Trophoblast cell (in vitro differentiated cells and primary cell): ENCODE measurements at regions not wholly inside any gene's neighbourhood (a gene's known extent, or its start where the extent isn't known, plus 50 kb on each side); places are given as distances from the start of the nearest gene placed in this dataset.

Source experiments
- DNase-seq, 2 donors: peaks; one replicate each; pipeline ENCODE4 v3.0.0-alpha.2; 2016
- H2AFZ ChIP-seq: 2 replicates; pipeline ENCODE4 v1.6.1; 2013; ENCODE audit warnings: low read length, moderate library complexity, mild to moderate bottlenecking; ENCODE audit not compliant: insufficient read depth, poor library complexity
- H2AK5ac ChIP-seq: 2 replicates; pipeline ENCODE4 v1.6.1; 2013; ENCODE audit warnings: mild to moderate bottlenecking, low read length
- H2BK120ac ChIP-seq: 2 replicates; pipeline ENCODE4 v1.6.1; 2013; ENCODE audit warnings: low read length, mild to moderate bottlenecking, moderate library complexity; ENCODE audit not compliant: insufficient read depth, poor library complexity
- H2BK12ac ChIP-seq: 2 replicates; pipeline ENCODE4 v1.6.1; 2013; ENCODE audit warnings: mild to moderate bottlenecking, low read length, moderate library complexity
- H2BK5ac ChIP-seq: 2 replicates; pipeline ENCODE4 v1.6.1; 2013; ENCODE audit warnings: low read length, low read depth, moderate library complexity, mild to moderate bottlenecking; ENCODE audit not compliant: poor library complexity
- H3K14ac ChIP-seq: 2 replicates; pipeline ENCODE4 v1.6.1; 2013; ENCODE audit warnings: mild to moderate bottlenecking, low read length
- H3K18ac ChIP-seq: 2 replicates; pipeline ENCODE4 v1.6.1; 2013; ENCODE audit warnings: mild to moderate bottlenecking, low read length
- H3K23ac ChIP-seq: 2 replicates; pipeline ENCODE4 v1.6.1; 2013; ENCODE audit warnings: low read length
- H3K27ac ChIP-seq: 2 replicates; pipeline ENCODE4 v1.5.1; 2013; ENCODE audit warnings: low read depth, mild to moderate bottlenecking, inconsistent platforms, low read length, moderate library complexity
- H3K27me3 ChIP-seq: 2 replicates; pipeline ENCODE4 v1.6.1; 2013; ENCODE audit warnings: inconsistent platforms, mild to moderate bottlenecking, low read length, moderate library complexity; ENCODE audit not compliant: insufficient read depth
- H3K36me3 ChIP-seq, 2 experiments: 1 replicate in 1 of 2; 2 replicates in 1 of 2; pipeline ENCODE4 v1.6.1; 2013; ENCODE audit warnings: low read length in 2 of 2, mild to moderate bottlenecking in 2 of 2, moderate library complexity in 1 of 2; ENCODE audit not compliant: insufficient read depth in 2 of 2, control insufficient read depth in 1 of 2
- H3K4ac ChIP-seq: 2 replicates; pipeline ENCODE4 v1.6.1; 2013; ENCODE audit warnings: low read depth, mild to moderate bottlenecking, low read length, moderate library complexity
- H3K4me1 ChIP-seq, 2 experiments: 1 replicate in 1 of 2; 2 replicates in 1 of 2; pipeline ENCODE4 v1.6.1; 2013; ENCODE audit warnings: low read length in 2 of 2, mild to moderate bottlenecking in 2 of 2, moderate library complexity in 1 of 2; ENCODE audit not compliant: insufficient read depth in 2 of 2, control insufficient read depth in 1 of 2
- H3K4me2 ChIP-seq: 2 replicates; pipeline ENCODE4 v1.6.1; 2013; ENCODE audit warnings: inconsistent platforms, mild to moderate bottlenecking, low read length, moderate library complexity
- H3K4me3 ChIP-seq: 2 replicates; pipeline ENCODE4 v1.5.1; 2013; ENCODE audit warnings: mild to moderate bottlenecking, low read depth, low read length, inconsistent platforms
- H3K79me1 ChIP-seq: one replicate; pipeline ENCODE4 v1.6.1; 2013; ENCODE audit warnings: low read length
- H3K79me2 ChIP-seq: 2 replicates; pipeline ENCODE4 v1.6.1; 2013; ENCODE audit warnings: low read length, mild to moderate bottlenecking; ENCODE audit not compliant: control insufficient read depth, insufficient read depth, poor library complexity
- H3K9ac ChIP-seq: 2 replicates; pipeline ENCODE4 v1.6.1; 2013; ENCODE audit warnings: mild to moderate bottlenecking, low read length
- H3K9me3 ChIP-seq: 2 replicates; pipeline ENCODE4 v1.6.1; 2013; ENCODE audit warnings: low read depth, mild to moderate bottlenecking, control low read depth, inconsistent platforms, low read length; ENCODE audit not compliant: insufficient read depth
- H4K12ac ChIP-seq: 2 replicates; pipeline ENCODE4 v1.6.1; 2013; ENCODE audit warnings: low read depth, mild to moderate bottlenecking, low read length, moderate library complexity
- H4K8ac ChIP-seq: 2 replicates; pipeline ENCODE4 v1.6.1; 2013; ENCODE audit warnings: low read depth, mild to moderate bottlenecking, low read length, moderate library complexity
- H4K91ac ChIP-seq: one replicate; pipeline ENCODE4 v1.6.1; 2013; ENCODE audit warnings: low read depth, mild to moderate bottlenecking, low read length, moderate library complexity
- WGBS: extraction: QIAGEN DNeasy Blood & Tissue Kit; methylation state at CpG from one replicate; pipeline ENCODE4 v1.1.7; 2013; ENCODE audit warnings: missing lambda C conversion rate; ENCODE audit not compliant: insufficient read length, insufficient coverage; ENCODE audit errors: extremely low coverage; 5-methylcytosine and 5-hydroxymethylcytosine counted together

DNA sequence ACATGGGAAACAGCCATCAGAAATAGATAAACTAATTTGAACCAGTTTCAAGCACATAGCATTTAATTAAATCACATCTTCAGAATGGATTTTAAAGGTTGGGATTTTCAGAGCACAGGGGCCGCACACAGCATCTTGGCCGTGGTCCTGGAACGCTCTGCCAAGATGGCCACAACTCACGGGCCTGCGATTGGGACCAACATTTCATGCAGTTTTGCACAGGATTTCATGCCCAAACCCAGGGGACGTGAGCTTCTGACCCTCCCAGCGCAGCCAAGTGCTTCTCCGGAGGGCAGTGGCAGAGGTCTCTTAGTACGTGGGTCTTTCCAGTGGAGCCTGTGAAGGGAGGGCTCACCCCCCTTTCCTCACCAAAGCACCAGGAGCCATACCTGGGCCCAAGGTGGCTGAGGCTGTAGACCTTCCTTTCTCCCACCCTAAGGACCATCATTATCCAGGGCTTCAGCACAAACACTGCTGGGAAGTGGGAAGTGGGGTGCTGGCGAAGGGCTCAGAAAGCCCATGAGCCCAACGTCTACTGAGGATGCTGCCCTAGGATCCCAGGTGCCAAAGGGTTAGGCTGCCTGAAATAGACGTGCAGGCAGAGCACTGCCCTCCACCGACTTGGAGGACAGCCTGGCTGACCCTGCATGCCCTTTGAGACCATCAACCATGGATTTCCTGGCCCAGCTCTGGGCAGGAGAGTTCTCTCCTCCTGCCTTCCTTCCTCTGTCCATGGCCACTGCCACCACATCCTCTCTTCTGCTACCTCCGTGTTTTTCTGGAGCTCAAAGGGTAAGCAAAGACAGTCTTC lies 611.2 kb upstream of the MGMT start:
- Histone ChIP-seq H2BK120ac (no peak overlapping the region), H3K79me1 (no peaks in the 10 kb centered on the region), H3K4me1 (no peaks in the 10 kb centered on the region), H3K79me2 (no peaks in the 10 kb centered on the region), H2BK5ac (no peak overlapping the region), H2AFZ (no peak overlapping the region), H3K4me3 (no peak overlapping the region), H3K23ac (no peak overlapping the region), H3K36me3 (no peaks in the 10 kb centered on the region), H3K9me3 (no peaks in the 10 kb centered on the region), H3K27me3 (no peaks in the 10 kb centered on the region), H4K12ac (no peak overlapping the region), H3K27ac (no peak overlapping the region), H4K91ac (no peak overlapping the region), H4K8ac (no peak overlapping the region), H3K4ac (no peak overlapping the region), H3K18ac (no peak overlapping the region), H2AK5ac (no peak overlapping the region), H3K4me2 (no peak overlapping the region), H2BK12ac (no peak overlapping the region), H3K9ac (no peak overlapping the region), H3K14ac (no peak overlapping the region)
- no peak for DNase-seq
- WGBS, result no CpG with 5 or more reads among the region's 14 CpGs

DNA sequence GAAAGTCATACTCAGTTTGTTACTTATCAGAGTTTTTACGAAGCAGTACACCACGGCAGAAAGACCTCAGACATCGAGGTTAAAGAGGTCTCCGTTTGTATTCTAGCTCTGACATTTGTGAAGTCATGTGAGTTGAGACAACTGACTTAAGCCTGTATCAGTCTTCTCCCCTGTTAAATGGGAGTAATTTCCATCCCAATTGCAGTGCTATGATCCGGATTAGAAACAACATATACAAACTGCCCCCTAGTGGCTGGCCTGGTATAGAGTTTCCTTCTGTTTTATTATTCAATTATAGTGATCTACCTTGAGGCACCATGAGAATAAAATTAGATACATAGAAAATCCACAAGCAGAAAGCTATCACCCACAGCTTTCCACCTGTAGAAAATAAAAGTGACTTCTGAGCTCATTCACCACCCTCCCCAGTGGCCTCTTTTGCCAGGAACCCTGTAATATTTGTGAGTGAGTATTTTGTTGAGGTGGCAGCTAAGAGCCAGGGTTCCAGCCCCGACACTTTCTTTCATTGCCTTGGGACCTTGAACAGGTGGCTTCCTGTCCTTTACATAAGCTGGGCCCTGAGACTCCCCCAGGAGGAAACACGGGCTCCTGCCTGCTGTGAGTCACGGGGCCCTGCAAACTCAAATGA lies 607.2 kb upstream of the MGMT start:
- Histone ChIP-seq H3K27ac (no peak overlapping the region), H2BK5ac (no peak overlapping the region)
- no CpG with 5 or more reads among the region's 8 CpGs for WGBS

DNA sequence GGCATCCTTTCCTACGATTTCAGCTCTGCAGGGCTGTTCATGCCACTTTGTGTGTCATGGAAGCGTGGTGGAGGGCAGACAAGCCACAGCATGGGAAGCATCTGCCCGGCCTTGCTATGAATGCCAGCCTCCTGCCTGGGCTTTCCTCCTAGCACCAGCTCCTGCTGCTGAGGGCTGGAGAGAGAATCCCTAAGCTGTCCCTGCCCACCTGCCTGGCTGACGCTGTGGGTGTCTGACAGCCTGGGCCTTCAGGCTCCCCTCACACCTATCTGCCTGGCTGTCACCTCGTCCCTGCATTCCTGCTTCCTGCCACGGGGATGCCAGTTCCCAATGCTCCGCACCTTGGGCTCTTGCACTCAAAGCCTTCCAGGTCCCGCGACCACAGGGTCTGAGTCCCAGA lies 606.5 kb upstream of the MGMT start:
- H3K14ac ChIP-seq, result no peak overlapping the region

More for the DNA sequence above, 607.2 kb upstream of the MGMT start:
- no peaks in the 10 kb centered on the region for H3K36me3 ChIP-seq
- peak; percentile 29 to 80 for DNase-seq
- no peak overlapping the region for H3K4me3 ChIP-seq
- H2AK5ac ChIP-seq, result no peak overlapping the region
- H3K79me2 ChIP-seq, result no peaks in the 10 kb centered on the region
- no peaks in the 10 kb centered on the region for H3K4me1 ChIP-seq
- no peak overlapping the region for H3K4me2 ChIP-seq
- no peak overlapping the region for H4K8ac ChIP-seq
- no peak overlapping the region for H3K4ac ChIP-seq
- no peaks in the 10 kb centered on the region for H3K79me1 ChIP-seq
- H3K14ac ChIP-seq, result no peak overlapping the region
- no peak overlapping the region for H2BK12ac ChIP-seq
- H4K12ac ChIP-seq, result no peak overlapping the region
- H3K27me3 ChIP-seq, result no peaks in the 10 kb centered on the region
- no peaks in the 10 kb centered on the region for H3K9me3 ChIP-seq
- no peak overlapping the region for H4K91ac ChIP-seq
- H2AFZ ChIP-seq, result no peak overlapping the region
- H3K9ac ChIP-seq, result no peak overlapping the region
- no peak overlapping the region for H3K18ac ChIP-seq
- no peak overlapping the region for H3K23ac ChIP-seq
- H2BK120ac ChIP-seq, result no peak overlapping the region

GRCh38 chr10:128861018-128861901 lies 605.8 kb upstream of the MGMT start:
- Histone ChIP-seq H2BK5ac (no peak overlapping the region), H4K8ac (no peak overlapping the region)

More for the DNA sequence above, 606.5 kb upstream of the MGMT start:
- Histone ChIP-seq H3K27me3 (no peaks in the 10 kb centered on the region), H3K4me1 (no peaks in the 10 kb centered on the region), H4K12ac (no peak overlapping the region), H3K79me2 (no peaks in the 10 kb centered on the region), H2AK5ac (no peak overlapping the region), H3K79me1 (no peaks in the 10 kb centered on the region), H3K18ac (no peak overlapping the region), H3K9me3 (no peaks in the 10 kb centered on the region), H2BK120ac (no peak overlapping the region), H4K8ac (no peak overlapping the region), H2BK12ac (no peak overlapping the region), H2BK5ac (no peak overlapping the region), H3K27ac (no peak overlapping the region), H3K23ac (no peak overlapping the region), H3K9ac (no peak overlapping the region), H3K36me3 (no peaks in the 10 kb centered on the region), H3K4me3 (no peak overlapping the region), H3K4me2 (no peak overlapping the region), H3K4ac (no peak overlapping the region), H2AFZ (no peak overlapping the region), H4K91ac (no peak overlapping the region)
- no peak for DNase-seq
- WGBS, result no CpG with 5 or more reads among the region's 9 CpGs

More at GRCh38 chr10:128861018-128861901, 605.8 kb upstream of the MGMT start:
- H2AFZ ChIP-seq, result no peak overlapping the region
- no peak overlapping the region for H2AK5ac ChIP-seq
- H3K9me3 ChIP-seq, result no peaks in the 10 kb centered on the region
- DNase-seq, result no peak
- H2BK120ac ChIP-seq, result no peak overlapping the region
- H3K79me2 ChIP-seq, result no peaks in the 10 kb centered on the region
- H2BK12ac ChIP-seq, result no peak overlapping the region
- no peaks in the 10 kb centered on the region for H3K4me1 ChIP-seq
- H3K4me2 ChIP-seq, result no peak overlapping the region
- H3K23ac ChIP-seq, result no peak overlapping the region
- no peak overlapping the region for H3K27ac ChIP-seq
- no peak overlapping the region for H3K14ac ChIP-seq
- no peak overlapping the region for H3K4me3 ChIP-seq
- no peak overlapping the region for H3K4ac ChIP-seq
- H4K12ac ChIP-seq, result no peak overlapping the region
- no CpG with 5 or more reads among the region's 15 CpGs for WGBS
- no peaks in the 10 kb centered on the region for H3K36me3 ChIP-seq
- no peak overlapping the region for H3K18ac ChIP-seq
- no peaks in the 10 kb centered on the region for H3K79me1 ChIP-seq
- no peak overlapping the region for H4K91ac ChIP-seq
- H3K27me3 ChIP-seq, result no peaks in the 10 kb centered on the region
- H3K9ac ChIP-seq, result no peak overlapping the region
